Heart left ventricle (tissue), 13 donors: ENCODE measurements at regions not wholly inside any gene's neighbourhood (a gene's known extent, or its start where the extent isn't known, plus 50 kb on each side); places are given as distances from the start of the nearest gene placed in this dataset.

Experiments
- CTCF ChIP-seq, 12 donors: fragments of 200-600 bp; sonication (generic) in 4 of 12; IDR thresholded peaks; one replicate each; pipeline versions ENCODE4 v1.5.0 to v1.8.0; 2018 to 2022; ENCODE audit warnings: antibody characterized with exemption in 12 of 12, mild to moderate bottlenecking in 5 of 12
- POLR2A ChIP-seq, 2 donors: fragments of 450-650 bp; IDR thresholded peaks; one replicate each; pipeline ENCODE4 v1.6.1; 2017; ENCODE audit warnings: antibody characterized with exemption in 2 of 2, mild to moderate bottlenecking in 2 of 2, moderate library complexity in 2 of 2
- donor health status: ischemic (EF 13 %, LVEDD 7.1; RV severe dilation, severe dysfunction).
- donor health status: DM: no; HTN: yes; CAD: no.
- donor health status: DM: no; HTN: no; CAD: no.
- donor health status: ischemic (EF 25% LVEDD 6.9; RV normal size, moderate dysfunction).
- donor health status: ischemic (EF 25% LVEDD 5.7; RV mildly dilated, moderate dysfunction).
- donor health status: ischemic (EF 35%, LVEDD 5.7; RV mildly dilated, moderate dysfunction).
- donor health status: nonischemic (EF 11% LVEDD 7.7; RV severe dilation, severe dysfunction).
- donor health status: DM: yes; HTN: yes; CAD: no.
- donor health status: PGD.
- donor health status: ischemic (EF 29% LVEDD 5.4; RV normal size, mild dysfunction).
- donor health status: nonischemic (EF 23%, LVEDD 6.1; RV moderate dilation, normal function).

DNA sequence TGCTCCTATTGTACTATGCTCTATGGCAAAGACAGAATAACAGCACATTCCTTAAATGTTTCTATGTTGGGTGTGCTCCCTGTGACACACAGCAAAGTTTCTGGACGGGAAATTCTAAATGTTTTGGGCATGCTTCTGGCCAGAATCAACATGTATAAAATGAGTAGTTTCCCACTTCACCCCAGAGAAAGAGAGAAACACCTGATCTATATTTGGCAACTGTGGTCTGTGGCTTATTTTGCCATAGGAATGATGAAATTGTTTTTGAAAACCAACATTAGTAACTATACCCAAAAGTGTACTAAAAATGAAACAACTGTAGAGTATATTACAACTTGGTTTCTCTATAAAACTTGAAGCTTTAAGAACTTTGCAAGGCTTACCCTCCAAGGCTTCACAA lies 89.1 kb downstream of the RAD51AP2 start:
- TF ChIP-seq CTCF (IDR thresholded peaks at IDR 0.05) (no peak), POLR2A (IDR thresholded peaks at IDR 0.05) (no peak)
